Neural cell (in vitro differentiated cells): ENCODE measurements at regions not wholly inside any gene's neighbourhood (a gene's known extent, or its start where the extent isn't known, plus 50 kb on each side); places are given as distances from the start of the nearest gene placed in this dataset.
A peak's percentile ranks its signal among the peaks of the same experiment; 100 is the strongest.

Experiments
- CTCF ChIP-seq: fragments of 450-650 bp; IDR thresholded peaks from 2 replicates; pipeline ENCODE4 v1.5.1; 2014; ENCODE audit warnings: antibody characterized with exemption, mild to moderate bottlenecking, moderate library complexity; ENCODE audit not compliant: poor library complexity, severe bottlenecking
- EZH2 ChIP-seq: fragments of 200-600, 300-800 bp; shearing (Covaris generic), sonication (generic); IDR thresholded peaks from 2 replicates; pipeline ENCODE4 v1.6.1; 2014; ENCODE audit warnings: antibody characterized with exemption, low read length, borderline replicate concordance, mild to moderate bottlenecking; ENCODE audit not compliant: insufficient read depth, poor library complexity, severe bottlenecking
- MXI1 ChIP-seq: fragments of 450-650 bp; conservative IDR thresholded peaks from 2 replicates; pipeline ENCODE4 v1.6.1; 2014; ENCODE audit warnings: antibody characterized with exemption, mild to moderate bottlenecking; ENCODE audit not compliant: poor library complexity, severe bottlenecking
- REST ChIP-seq: IDR thresholded peaks from 2 replicates; pipeline ENCODE4 v1.6.1; 2012; ENCODE audit warnings: borderline replicate concordance

- no peak for TF ChIP-seq REST
- TF ChIP-seq CTCF = peak; percentile 66
- no peak for TF ChIP-seq MXI1
- TF ChIP-seq EZH2 = no peak
Observed at GRCh38 chr3:908839-909238, 184.0 kb upstream of the CNTN6 start.
